ENCODE measurements at regions not wholly inside any gene's neighbourhood (a gene's known extent, or its start where the extent isn't known, plus 50 kb on each side); places are given as distances from the start of the nearest gene placed in this dataset.
A peak's percentile ranks its signal among the peaks of the same experiment; 100 is the strongest.

- H3K9me3 Mint-ChIP-seq, result peaks cover 8% of the 10 kb centered on the region
- no peak overlapping the region for H3K27ac Mint-ChIP-seq
- no peak overlapping the region for H3K4me3 Mint-ChIP-seq
- peaks cover 3% of the 10 kb centered on the region for H3K27me3 Mint-ChIP-seq (ENCODE audit: low read depth)
- no peak for TF ChIP-seq CTCF (IDR thresholded peaks at IDR 0.05; ENCODE audit: unreplicated experiment in 3 of 3)
- peaks cover 6% of the 10 kb centered on the region for H3K4me1 Mint-ChIP-seq
- no peaks in the 10 kb centered on the region for H3K36me3 Mint-ChIP-seq (ENCODE audit: low read depth)
These were observed 786.0 kb upstream of the GRM7 start for GRCh38 chr3:6074952-6075351.

- Mint-ChIP-seq H3K9me3 (peaks cover 8% of the 10 kb centered on the region), H3K27me3 (ENCODE audit: low read depth) (no peaks in the 10 kb centered on the region), H3K36me3 (ENCODE audit: low read depth) (no peaks in the 10 kb centered on the region), H3K27ac (no peak overlapping the region), H3K4me3 (no peak overlapping the region), H3K4me1 (peaks cover 6% of the 10 kb centered on the region)
- no peak for TF ChIP-seq CTCF (IDR thresholded peaks at IDR 0.05; ENCODE audit: unreplicated experiment in 3 of 3)
These were observed 782.5 kb upstream of the GRM7 start for GRCh38 chr3:6078436-6078835.

DNA sequence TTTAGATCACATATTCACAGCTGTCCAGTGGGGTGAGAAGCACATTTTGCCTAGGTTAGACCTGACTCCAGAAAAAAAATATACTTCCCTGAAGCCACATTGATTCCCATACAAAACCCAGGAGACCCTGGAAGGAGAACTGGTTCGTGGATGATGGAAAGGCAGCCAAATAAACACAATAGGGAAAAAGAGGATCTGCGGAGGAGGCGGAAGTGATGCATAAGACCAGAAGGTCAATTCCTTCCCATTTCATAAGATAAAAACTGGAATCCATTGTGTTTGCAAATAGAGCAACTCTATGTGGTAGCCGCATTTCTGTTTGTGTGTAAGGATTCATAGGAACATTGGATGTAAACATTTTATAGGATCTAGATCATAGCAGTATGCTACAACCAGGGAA, 781.9 kb upstream of the GRM7 start:
- TF ChIP-seq CTCF (IDR thresholded peaks at IDR 0.05; ENCODE audit: unreplicated experiment in 3 of 3), result no peak
- Mint-ChIP-seq H3K27me3 (ENCODE audit: low read depth) (no peaks in the 10 kb centered on the region), H3K9me3 (peaks cover 8% of the 10 kb centered on the region)

GRCh38 chr3:6079561-6080179, 781.2 kb upstream of the GRM7 start:
- no peak for TF ChIP-seq CTCF (IDR thresholded peaks at IDR 0.05; ENCODE audit: unreplicated experiment in 3 of 3)
- Mint-ChIP-seq H3K36me3 (ENCODE audit: low read depth) (no peaks in the 10 kb centered on the region), H3K4me1 (peaks cover 6% of the 10 kb centered on the region), H3K27me3 (ENCODE audit: low read depth) (no peaks in the 10 kb centered on the region), H3K9me3 (peaks cover 8% of the 10 kb centered on the region), H3K27ac (peak overlapping the region in 1 of 3 experiments; percentile 31), H3K4me3 (no peak overlapping the region)

More for the DNA sequence above, 781.9 kb upstream of the GRM7 start:
- Mint-ChIP-seq H3K27ac (peak overlapping the region in 1 of 3 experiments; percentile 31), H3K4me1 (peaks cover 6% of the 10 kb centered on the region), H3K36me3 (ENCODE audit: low read depth) (no peaks in the 10 kb centered on the region), H3K4me3 (no peak overlapping the region)

- Mint-ChIP-seq H3K27me3 (ENCODE audit: low read depth) (no peaks in the 10 kb centered on the region), H3K9me3 (no peaks in the 10 kb centered on the region), H3K4me1 (peaks cover 10% of the 10 kb centered on the region), H3K27ac (no peak overlapping the region), H3K4me3 (no peak overlapping the region), H3K36me3 (ENCODE audit: low read depth) (no peaks in the 10 kb centered on the region)
- TF ChIP-seq CTCF (IDR thresholded peaks at IDR 0.05; ENCODE audit: unreplicated experiment in 3 of 3), result no peak
These were observed 772.5 kb upstream of the GRM7 start for GRCh38 chr3:6088433-6088832.

GRCh38 chr3:6089780-6090179, 771.1 kb upstream of the GRM7 start:
- H3K27ac Mint-ChIP-seq, result no peak overlapping the region
- H3K27me3 Mint-ChIP-seq (ENCODE audit: low read depth), result no peaks in the 10 kb centered on the region
- TF ChIP-seq CTCF (IDR thresholded peaks at IDR 0.05; ENCODE audit: unreplicated experiment in 3 of 3), result no peak
- H3K4me3 Mint-ChIP-seq, result no peak overlapping the region
- H3K36me3 Mint-ChIP-seq (ENCODE audit: low read depth), result no peaks in the 10 kb centered on the region
- H3K4me1 Mint-ChIP-seq, result peaks cover 12% of the 10 kb centered on the region
- no peaks in the 10 kb centered on the region for H3K9me3 Mint-ChIP-seq
